ENCODE measurements at regions not wholly inside any gene's neighbourhood (a gene's known extent, or its start where the extent isn't known, plus 50 kb on each side); places are given as distances from the start of the nearest gene placed in this dataset.

GRCh38 chr21:35645991-35646390 is 414.3 kb downstream of the SETD4 start:
- no peak for DNase-seq (ENCODE audit: low read depth)

- DNase-seq (ENCODE audit: low read depth), result no peak
Measured at GRCh38 chr21:35644523-35644922, 415.8 kb downstream of the SETD4 start.

GRCh38 chr21:35643176-35643575 is 417.1 kb downstream of the SETD4 start:
- DNase-seq (ENCODE audit: low read depth), result no peak

GRCh38 chr21:35641271-35642016 is 418.9 kb downstream of the SETD4 start:
- no peak for DNase-seq (ENCODE audit: low read depth)

- no peak for DNase-seq (ENCODE audit: low read depth)
Measured at GRCh38 chr21:35637431-35637830, 422.9 kb downstream of the SETD4 start.

- no peak for DNase-seq (ENCODE audit: low read depth)
Measured at GRCh38 chr21:35635994-35636393, 424.3 kb downstream of the SETD4 start.

GRCh38 chr21:35635261-35635660 is 425.1 kb downstream of the SETD4 start:
- DNase-seq (ENCODE audit: low read depth), result peak; percentile 55

GRCh38 chr21:35633501-35633900 is 426.8 kb downstream of the SETD4 start:
- no peak for DNase-seq (ENCODE audit: low read depth)

- no peak for DNase-seq (ENCODE audit: low read depth)
Measured at GRCh38 chr21:35632711-35633110, 427.6 kb downstream of the SETD4 start.

GRCh38 chr21:35628316-35628715 is 432.0 kb downstream of the SETD4 start:
- DNase-seq (ENCODE audit: low read depth), result no peak

GRCh38 chr21:35627462-35627861 is 432.9 kb downstream of the SETD4 start:
- no peak for DNase-seq (ENCODE audit: low read depth)

- DNase-seq (ENCODE audit: low read depth), result no peak
Measured at GRCh38 chr21:35625576-35625975, 434.8 kb downstream of the SETD4 start.

- no peak for DNase-seq (ENCODE audit: low read depth)
Measured at GRCh38 chr21:35624901-35625300, 435.4 kb downstream of the SETD4 start.

GRCh38 chr21:35622612-35623011 is 437.7 kb downstream of the SETD4 start:
- no peak for DNase-seq (ENCODE audit: low read depth)

GRCh38 chr21:35619184-35619583 is 441.1 kb downstream of the SETD4 start:
- no peak for DNase-seq (ENCODE audit: low read depth)

GRCh38 chr21:35617491-35617890 is 442.8 kb downstream of the SETD4 start:
- DNase-seq (ENCODE audit: low read depth), result no peak

- peak; percentile 41 for DNase-seq (ENCODE audit: low read depth)
Measured at GRCh38 chr21:35616090-35616489, 444.2 kb downstream of the SETD4 start.

GRCh38 chr21:35615325-35615724 is 445.0 kb downstream of the SETD4 start:
- DNase-seq (ENCODE audit: low read depth), result no peak

GRCh38 chr21:35614396-35614921 is 445.9 kb downstream of the SETD4 start:
- DNase-seq (ENCODE audit: low read depth), result no peak

- no peak for DNase-seq (ENCODE audit: low read depth)
Measured at GRCh38 chr21:35611708-35612132, 448.6 kb downstream of the SETD4 start.

GRCh38 chr21:35609263-35609662 is 451.1 kb downstream of the SETD4 start:
- DNase-seq (ENCODE audit: low read depth), result no peak

- no peak for DNase-seq (ENCODE audit: low read depth)
Measured at GRCh38 chr21:35607406-35607805, 452.9 kb downstream of the SETD4 start.

GRCh38 chr21:35606578-35606977 is 453.7 kb downstream of the SETD4 start:
- DNase-seq (ENCODE audit: low read depth), result no peak

GRCh38 chr21:35606146-35606545 is 454.2 kb downstream of the SETD4 start:
- no peak for DNase-seq (ENCODE audit: low read depth)

Data from fibroblast of the conjunctiva (primary cell).